BJ (cell line): ENCODE measurements at regions not wholly inside any gene's neighbourhood (a gene's known extent, or its start where the extent isn't known, plus 50 kb on each side); places are given as distances from the start of the nearest gene placed in this dataset.

Experiments
- CTCF ChIA-PET: fragments of 350-600 bp; formaldehyde crosslinking; extraction: SDS; loops from one replicate; lab custom pipeline; 2021; ENCODE audit warnings: antibody characterized with exemption, inconsistent platforms; lab: Yijun Ruan, JAX
- POLR2A ChIA-PET: fragments of 300-600 bp; sonication (Branson Sonifier 250); formaldehyde crosslinking; extraction: SDS; loops from one replicate; lab custom pipeline; 2021; ENCODE audit warnings: antibody characterized with exemption; lab: Charles Lee
- DNase-seq: peaks from one replicate; pipeline ENCODE4 v3.0.0-alpha.2; 2011; ENCODE audit warnings: low read depth
- H3K27me3 ChIP-seq: 2 replicates; pipeline ENCODE4 v1.6.0; 2011; ENCODE audit warnings: low read length; ENCODE audit not compliant: control insufficient read depth, insufficient read depth
- H3K36me3 ChIP-seq: 2 replicates; pipeline ENCODE4 v1.5.1; 2011; ENCODE audit warnings: low read length; ENCODE audit not compliant: control insufficient read depth, insufficient read depth
- H3K4me3 ChIP-seq: 2 replicates; pipeline ENCODE4 v1.5.1; 2011; ENCODE audit warnings: low read depth, mild to moderate bottlenecking, control low read depth, low read length
- TF ChIP-seq, protein P1 (sequence below): IDR thresholded peaks from 2 replicates; pipeline ENCODE4 v1.5.1; 2011; ENCODE audit warnings: low read depth, mild to moderate bottlenecking, control low read depth, inconsistent platforms, low read length, moderate library complexity; ENCODE audit not compliant: insufficient read depth

DNA sequence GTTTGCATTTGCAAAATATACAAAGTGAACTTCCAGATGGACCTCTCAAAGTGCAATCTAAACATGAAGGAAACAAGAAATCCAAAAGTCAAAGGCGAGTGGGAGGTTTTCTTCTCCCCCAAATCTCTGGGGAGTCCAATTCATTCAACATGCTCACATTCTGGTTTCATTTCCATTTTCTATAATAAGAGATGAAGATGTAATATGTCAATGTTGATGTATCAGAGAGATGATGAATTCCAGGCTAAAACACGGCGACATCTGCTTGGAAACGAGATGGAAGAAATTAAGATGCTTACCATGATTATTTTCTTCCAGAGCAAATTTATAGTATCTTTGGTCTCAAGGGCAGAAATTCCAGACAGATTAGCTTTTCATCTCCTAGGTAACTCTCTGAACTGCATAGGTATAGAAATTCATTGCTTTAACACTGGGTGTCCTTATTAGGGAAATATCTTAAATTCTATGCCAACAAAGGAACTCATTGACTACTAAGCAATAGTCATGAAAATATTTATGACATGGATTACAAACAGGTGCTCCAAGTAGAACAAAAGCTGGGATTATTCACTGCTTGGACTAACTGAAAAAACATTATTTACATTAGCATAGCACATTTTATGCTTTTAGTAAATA lies 287.9 kb downstream of the SEC61B start:
- CTCF ChIA-PET = no interaction called here
- Histone ChIP-seq H3K36me3 (no peaks in the 10 kb centered on the region), H3K27me3 (no peaks in the 10 kb centered on the region), H3K4me3 (no peak overlapping the region)
- POLR2A ChIA-PET = no interaction called here
- no peak for DNase-seq
- TF ChIP-seq, protein P1, sequence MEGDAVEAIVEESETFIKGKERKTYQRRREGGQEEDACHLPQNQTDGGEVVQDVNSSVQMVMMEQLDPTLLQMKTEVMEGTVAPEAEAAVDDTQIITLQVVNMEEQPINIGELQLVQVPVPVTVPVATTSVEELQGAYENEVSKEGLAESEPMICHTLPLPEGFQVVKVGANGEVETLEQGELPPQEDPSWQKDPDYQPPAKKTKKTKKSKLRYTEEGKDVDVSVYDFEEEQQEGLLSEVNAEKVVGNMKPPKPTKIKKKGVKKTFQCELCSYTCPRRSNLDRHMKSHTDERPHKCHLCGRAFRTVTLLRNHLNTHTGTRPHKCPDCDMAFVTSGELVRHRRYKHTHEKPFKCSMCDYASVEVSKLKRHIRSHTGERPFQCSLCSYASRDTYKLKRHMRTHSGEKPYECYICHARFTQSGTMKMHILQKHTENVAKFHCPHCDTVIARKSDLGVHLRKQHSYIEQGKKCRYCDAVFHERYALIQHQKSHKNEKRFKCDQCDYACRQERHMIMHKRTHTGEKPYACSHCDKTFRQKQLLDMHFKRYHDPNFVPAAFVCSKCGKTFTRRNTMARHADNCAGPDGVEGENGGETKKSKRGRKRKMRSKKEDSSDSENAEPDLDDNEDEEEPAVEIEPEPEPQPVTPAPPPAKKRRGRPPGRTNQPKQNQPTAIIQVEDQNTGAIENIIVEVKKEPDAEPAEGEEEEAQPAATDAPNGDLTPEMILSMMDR = no peak

GRCh38 chr9:99511723-99512122 lies 289.6 kb downstream of the SEC61B start:
- Histone ChIP-seq H3K4me3 (no peak overlapping the region), H3K27me3 (no peaks in the 10 kb centered on the region), H3K36me3 (no peaks in the 10 kb centered on the region)
- TF ChIP-seq, protein P1 = 0 out of 2 replicates have a peak, but pooled peaks have one; percentile 1
- CTCF ChIA-PET = interaction anchor here (0.7 kb wide), 1 partner anchor 205 kb away, joined by 4 read pairs; no protein-coding TSS in a partner anchor
- DNase-seq = no peak
- POLR2A ChIA-PET = no interaction called here

- no peak for DNase-seq
- POLR2A ChIA-PET = no interaction called here
- H3K27me3 ChIP-seq = no peaks in the 10 kb centered on the region
- TF ChIP-seq, protein P1 = no peak
- CTCF ChIA-PET = interaction anchor here (1.1 kb wide), 1 partner anchor 22 kb away, joined by 3 read pairs; no protein-coding TSS in a partner anchor
- H3K36me3 ChIP-seq = no peaks in the 10 kb centered on the region
- H3K4me3 ChIP-seq = no peak overlapping the region
Measured at GRCh38 chr9:99513441-99514112, 291.5 kb downstream of the SEC61B start.

DNA sequence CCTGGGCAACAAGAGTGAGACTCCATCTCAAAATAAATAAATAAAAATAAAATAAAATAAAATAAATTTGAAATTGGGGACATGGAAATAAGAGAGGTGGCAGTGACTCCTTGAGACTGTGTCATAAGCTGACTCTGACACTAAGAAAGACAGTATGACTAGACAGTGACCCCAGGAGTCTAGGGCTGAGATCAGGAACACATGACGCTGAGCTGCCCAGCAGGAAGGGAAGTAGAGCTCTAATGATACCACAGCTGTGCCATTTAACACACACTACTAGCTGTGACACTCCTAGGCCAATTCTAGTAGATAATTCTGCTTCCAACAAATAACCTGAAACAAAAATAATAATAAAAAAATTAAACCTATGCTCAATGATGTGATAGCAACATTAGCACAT lies 293.0 kb downstream of the SEC61B start:
- H3K36me3 ChIP-seq = no peaks in the 10 kb centered on the region
- CTCF ChIA-PET = interaction anchor here (0.7 kb wide), 1 partner anchor 21 kb away, joined by 3 read pairs; no protein-coding TSS in a partner anchor
- TF ChIP-seq, protein P1 = no peak

GRCh38 chr9:99515895-99516656 lies 294.0 kb downstream of the SEC61B start:
- no peaks in the 10 kb centered on the region for H3K27me3 ChIP-seq
- ChIA-PET POLR2A (no interaction called here), CTCF (no interaction called here)
- TF ChIP-seq, protein P1 = no peak
- no peak for DNase-seq
- no peak overlapping the region for H3K4me3 ChIP-seq
- H3K36me3 ChIP-seq = no peaks in the 10 kb centered on the region

More for the DNA sequence above, 293.0 kb downstream of the SEC61B start:
- DNase-seq = no peak
- POLR2A ChIA-PET = no interaction called here
- no peak overlapping the region for H3K4me3 ChIP-seq
- no peaks in the 10 kb centered on the region for H3K27me3 ChIP-seq
